ENCODE measurements at regions not wholly inside any gene's neighbourhood (a gene's known extent, or its start where the extent isn't known, plus 50 kb on each side); places are given as distances from the start of the nearest gene placed in this dataset.

- TF ChIP-seq CTCF (conservative IDR thresholded peaks at IDR 0.05; ENCODE audit: low read length) (no peak), EZH2phosphoT487 (IDR thresholded peaks at IDR 0.05; ENCODE audit: borderline replicate concordance) (no peak)
Measured at GRCh38 chr3:43922374-43922773, 231.6 kb downstream of the ABHD5 start.

Measured in Loucy (cell line).